Esophagus muscularis mucosa (tissue), 4 donors: ENCODE measurements at regions not wholly inside any gene's neighbourhood (a gene's known extent, or its start where the extent isn't known, plus 50 kb on each side); places are given as distances from the start of the nearest gene placed in this dataset.

Experiments used
- DNase-seq: peaks from one replicate; pipeline ENCODE4 v3.0.0-alpha.2; 2017; ENCODE audit errors: extremely low spot score
- H3K27ac ChIP-seq, 4 donors: fragments of 200-600 bp; sonication (generic); replicated peaks in 1 of 4; 1 replicate in 3 of 4; 2 replicates in 1 of 4; pipeline ENCODE4 v1.5.1; 2016 to 2019; ENCODE audit warnings: mild to moderate bottlenecking in 1 of 4
- H3K27me3 ChIP-seq, 4 donors: fragments of 200-600 bp; sonication (generic); one replicate each; pipeline versions ENCODE4 v1.5.1 to v1.6.0; 2016 to 2019
- H3K36me3 ChIP-seq, 4 donors: fragments of 200-600 bp; sonication (generic); one replicate each; pipeline ENCODE4 v1.5.1; 2016 to 2019
- H3K4me1 ChIP-seq, 4 donors: fragments of 200-600 bp; sonication (generic); one replicate each; pipeline ENCODE4 v1.5.1; 2016 to 2019
- H3K4me3 ChIP-seq, 4 donors: fragments of 200-600 bp; sonication (generic); 1 replicate in 2 of 4; 2 replicates in 2 of 4; pipeline ENCODE4 v1.5.1; 2016 to 2019; ENCODE audit warnings: mild to moderate bottlenecking in 4 of 4, moderate library complexity in 1 of 4
- H3K9me3 ChIP-seq, 4 donors: fragments of 200-600 bp; sonication (generic); 1 replicate in 3 of 4; 2 replicates in 1 of 4; pipeline ENCODE4 v1.5.1; 2016 to 2019
- CTCF ChIP-seq, 3 experiments: fragments of 200-600 bp in 2 of 3; fragments of 450-650 bp in 1 of 3; sonication (generic) in 2 of 3; IDR thresholded peaks; one replicate each; pipeline ENCODE4 v1.5.1; 2017 to 2019; ENCODE audit warnings: antibody characterized with exemption in 3 of 3, mild to moderate bottlenecking in 2 of 3, moderate library complexity in 1 of 3
- EP300 ChIP-seq: sonication (generic); formaldehyde crosslinking; IDR thresholded peaks from one replicate; pipeline ENCODE4 v1.6.1; 2017; ENCODE audit warnings: antibody characterized with exemption
- POLR2A ChIP-seq: fragments of 450-650 bp; IDR thresholded peaks from one replicate; pipeline ENCODE4 v1.6.1; 2017; ENCODE audit warnings: antibody characterized with exemption, moderate library complexity, mild to moderate bottlenecking, low read depth
- POLR2AphosphoS5 ChIP-seq, 2 donors: sonication (generic); formaldehyde crosslinking; IDR thresholded peaks; one replicate each; pipeline ENCODE4 v1.6.1; 2017; ENCODE audit warnings: antibody characterized with exemption in 2 of 2
- WGBS: methylation state at CpG from one replicate; pipeline ENCODE4 v1.1.5; 2018; 5-methylcytosine and 5-hydroxymethylcytosine counted together
- intact Hi-C: fragments of 100-400 bp; cut with DNase I; formaldehyde crosslinking; loops from one replicate; pipeline ENCODE4 v1.15.1; 2023

- H3K27me3 ChIP-seq: no peaks in the 10 kb centered on the region
- DNase-seq: no peak
- H3K4me1 ChIP-seq: no peaks in the 10 kb centered on the region
- H3K9me3 ChIP-seq: no peaks in the 10 kb centered on the region
- intact Hi-C loops: no loop called here
- no peak overlapping the region for H3K4me3 ChIP-seq
- H3K27ac ChIP-seq: no peak overlapping the region
- TF ChIP-seq POLR2AphosphoS5 (IDR thresholded peaks at IDR 0.05) (no peak), CTCF (IDR thresholded peaks at IDR 0.05) (no peak), EP300 (no peak), POLR2A (no peak)
- no peaks in the 10 kb centered on the region for H3K36me3 ChIP-seq
- 80% methylated on average over 2 of the region's 2 CpGs for WGBS
Measured at GRCh38 chr16:62764572-62764971, 728.3 kb upstream of the CDH8 start.

GRCh38 chr16:62760398-62760797 is 724.2 kb upstream of the CDH8 start:
- TF ChIP-seq CTCF (IDR thresholded peaks at IDR 0.05) (no peak), EP300 (no peak), POLR2AphosphoS5 (IDR thresholded peaks at IDR 0.05) (no peak), POLR2A (no peak)
- Histone ChIP-seq H3K36me3 (no peaks in the 10 kb centered on the region), H3K27ac (no peak overlapping the region), H3K27me3 (no peaks in the 10 kb centered on the region), H3K4me1 (no peaks in the 10 kb centered on the region), H3K4me3 (no peak overlapping the region), H3K9me3 (no peaks in the 10 kb centered on the region)
- no peak for DNase-seq
- intact Hi-C loops: no loop called here

GRCh38 chr16:62755938-62756337 is 719.7 kb upstream of the CDH8 start:
- 64% methylated on average over 4 of the region's 4 CpGs for WGBS

GRCh38 chr16:62752854-62753253 is 716.6 kb upstream of the CDH8 start:
- Histone ChIP-seq H3K27ac (no peak overlapping the region), H3K9me3 (no peaks in the 10 kb centered on the region), H3K4me1 (no peaks in the 10 kb centered on the region), H3K4me3 (no peak overlapping the region), H3K36me3 (no peaks in the 10 kb centered on the region), H3K27me3 (no peaks in the 10 kb centered on the region)
- DNase-seq: no peak
- no peak for TF ChIP-seq EP300
- WGBS: 81% methylated on average over 3 of the region's 3 CpGs
- intact Hi-C loops: no loop called here

More at GRCh38 chr16:62755938-62756337, 719.7 kb upstream of the CDH8 start:
- no peaks in the 10 kb centered on the region for H3K9me3 ChIP-seq
- H3K27me3 ChIP-seq: no peaks in the 10 kb centered on the region
- H3K36me3 ChIP-seq: no peaks in the 10 kb centered on the region
- TF ChIP-seq EP300: no peak
- no peak for TF ChIP-seq POLR2AphosphoS5 (IDR thresholded peaks at IDR 0.05)
- no peak for TF ChIP-seq POLR2A
- TF ChIP-seq CTCF (IDR thresholded peaks at IDR 0.05): no peak
- H3K27ac ChIP-seq: no peak overlapping the region
- DNase-seq: no peak
- no peaks in the 10 kb centered on the region for H3K4me1 ChIP-seq
- intact Hi-C loops: no loop called here
- no peak overlapping the region for H3K4me3 ChIP-seq

- 52% methylated on average over 1 of the region's 1 CpG for whole genome bisulfite sequencing
- intact Hi-C loops: no loop called here
- Histone ChIP-seq H3K4me1 (no peaks in the 10 kb centered on the region), H3K4me3 (no peak overlapping the region), H3K9me3 (no peaks in the 10 kb centered on the region), H3K36me3 (no peaks in the 10 kb centered on the region), H3K27ac (no peak overlapping the region), H3K27me3 (no peaks in the 10 kb centered on the region)
- TF ChIP-seq POLR2AphosphoS5 (IDR thresholded peaks at IDR 0.05): no peak
- no peak for TF ChIP-seq CTCF (IDR thresholded peaks at IDR 0.05)
- TF ChIP-seq EP300: no peak
- TF ChIP-seq POLR2A: no peak
- DNase-seq: no peak
Measured at GRCh38 chr16:62751218-62751617, 715.0 kb upstream of the CDH8 start.
